ENCODE measurements at regions not wholly inside any gene's neighbourhood (a gene's known extent, or its start where the extent isn't known, plus 50 kb on each side); places are given as distances from the start of the nearest gene placed in this dataset.

DNA sequence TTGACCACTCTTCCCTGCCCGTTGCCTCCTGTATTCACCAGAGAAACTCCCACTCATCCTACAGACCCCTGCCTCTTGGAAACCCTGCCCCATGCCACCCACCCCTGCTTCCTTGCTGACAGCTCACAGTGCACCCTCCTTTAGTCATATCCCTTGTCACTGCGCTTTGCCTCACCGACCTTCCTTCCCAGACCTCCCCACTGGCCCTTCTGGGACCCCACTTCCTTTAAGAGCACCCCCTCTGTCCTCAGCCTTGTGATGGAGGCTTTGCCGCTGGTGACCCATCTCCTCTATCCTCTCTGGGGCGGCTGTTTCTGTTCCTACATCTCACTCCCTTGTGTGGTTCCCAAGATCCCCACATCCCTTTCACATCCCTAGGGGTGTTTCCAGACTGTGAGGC is 92.8 kb upstream of the ZMIZ1 start:
- Histone ChIP-seq H3K27ac (ENCODE audit: poor library complexity, severe bottlenecking) (no peak overlapping the region), H3K4me1 (ENCODE audit: insufficient read depth, poor library complexity, severe bottlenecking) (peaks cover 24% of the 10 kb centered on the region), H3K9me3 (ENCODE audit: severe bottlenecking) (no peaks in the 10 kb centered on the region), H3K36me3 (ENCODE audit: low read depth) (no peaks in the 10 kb centered on the region), H3K27me3 (ENCODE audit: insufficient read depth, poor library complexity, severe bottlenecking) (no peaks in the 10 kb centered on the region), H3K4me3 (ENCODE audit: severe bottlenecking) (no peak overlapping the region)
- ATAC-seq (ENCODE audit: low read depth), result no peak
- TF ChIP-seq, protein P1, sequence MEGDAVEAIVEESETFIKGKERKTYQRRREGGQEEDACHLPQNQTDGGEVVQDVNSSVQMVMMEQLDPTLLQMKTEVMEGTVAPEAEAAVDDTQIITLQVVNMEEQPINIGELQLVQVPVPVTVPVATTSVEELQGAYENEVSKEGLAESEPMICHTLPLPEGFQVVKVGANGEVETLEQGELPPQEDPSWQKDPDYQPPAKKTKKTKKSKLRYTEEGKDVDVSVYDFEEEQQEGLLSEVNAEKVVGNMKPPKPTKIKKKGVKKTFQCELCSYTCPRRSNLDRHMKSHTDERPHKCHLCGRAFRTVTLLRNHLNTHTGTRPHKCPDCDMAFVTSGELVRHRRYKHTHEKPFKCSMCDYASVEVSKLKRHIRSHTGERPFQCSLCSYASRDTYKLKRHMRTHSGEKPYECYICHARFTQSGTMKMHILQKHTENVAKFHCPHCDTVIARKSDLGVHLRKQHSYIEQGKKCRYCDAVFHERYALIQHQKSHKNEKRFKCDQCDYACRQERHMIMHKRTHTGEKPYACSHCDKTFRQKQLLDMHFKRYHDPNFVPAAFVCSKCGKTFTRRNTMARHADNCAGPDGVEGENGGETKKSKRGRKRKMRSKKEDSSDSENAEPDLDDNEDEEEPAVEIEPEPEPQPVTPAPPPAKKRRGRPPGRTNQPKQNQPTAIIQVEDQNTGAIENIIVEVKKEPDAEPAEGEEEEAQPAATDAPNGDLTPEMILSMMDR (IDR thresholded peaks at IDR 0.05; ENCODE audit: poor library complexity, severe bottlenecking), result no peak
- DNase-seq (ENCODE audit: low spot score), result no peak

DNA sequence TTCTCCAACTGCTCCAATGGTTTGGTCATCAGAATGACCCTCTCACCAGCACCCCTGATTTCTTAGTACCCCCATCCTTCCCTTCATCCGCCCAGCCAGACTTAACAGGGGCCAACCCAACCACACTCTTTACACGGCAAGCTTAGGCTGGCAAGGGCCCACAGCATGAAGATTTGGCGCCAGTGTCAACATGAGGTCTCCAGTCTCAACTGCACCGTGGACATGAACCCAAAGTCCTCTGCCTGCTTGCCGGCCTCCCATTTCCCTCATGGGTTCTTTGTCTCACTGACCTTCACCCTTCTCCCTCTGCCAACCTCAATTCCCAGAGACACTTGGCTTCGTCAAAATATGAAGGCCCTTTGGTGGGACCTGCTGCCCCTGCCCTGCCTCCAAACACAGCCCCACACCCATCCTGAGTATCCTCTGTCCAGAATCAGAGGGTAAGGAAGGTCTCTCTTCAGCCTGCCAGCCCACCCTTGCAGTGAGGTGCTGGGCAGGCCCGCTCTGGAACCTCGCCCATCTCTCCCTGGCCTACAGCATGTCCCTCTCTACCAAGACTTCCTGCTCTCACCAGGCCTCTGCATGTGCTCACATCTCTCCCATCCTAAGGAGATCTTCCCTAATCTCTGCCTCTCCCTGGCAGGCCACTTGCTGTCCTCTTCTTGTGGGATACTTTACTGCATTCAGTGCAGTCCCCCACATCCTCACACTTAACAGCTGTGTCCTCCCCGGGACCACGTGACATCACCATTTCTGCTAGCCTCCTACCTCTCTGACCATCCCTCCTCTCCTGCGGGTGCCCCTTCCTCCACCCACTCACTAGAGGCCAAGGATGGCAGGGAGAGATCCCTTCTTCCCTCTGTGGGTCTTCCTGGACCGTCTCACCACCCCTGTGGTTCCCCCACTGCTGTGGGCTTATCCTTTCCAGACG is 91.7 kb upstream of the ZMIZ1 start:
- Histone ChIP-seq H3K27me3 (ENCODE audit: insufficient read depth, poor library complexity, severe bottlenecking) (no peaks in the 10 kb centered on the region), H3K4me1 (ENCODE audit: insufficient read depth, poor library complexity, severe bottlenecking) (peaks cover 24% of the 10 kb centered on the region), H3K4me3 (ENCODE audit: severe bottlenecking) (no peak overlapping the region), H3K9me3 (ENCODE audit: severe bottlenecking) (no peaks in the 10 kb centered on the region), H3K27ac (ENCODE audit: poor library complexity, severe bottlenecking) (no peak overlapping the region), H3K36me3 (ENCODE audit: low read depth) (no peaks in the 10 kb centered on the region)
- TF ChIP-seq, protein P1 (IDR thresholded peaks at IDR 0.05; ENCODE audit: poor library complexity, severe bottlenecking), result no peak
- ATAC-seq (ENCODE audit: low read depth), result no peak
- DNase-seq (ENCODE audit: low spot score), result no peak

DNA sequence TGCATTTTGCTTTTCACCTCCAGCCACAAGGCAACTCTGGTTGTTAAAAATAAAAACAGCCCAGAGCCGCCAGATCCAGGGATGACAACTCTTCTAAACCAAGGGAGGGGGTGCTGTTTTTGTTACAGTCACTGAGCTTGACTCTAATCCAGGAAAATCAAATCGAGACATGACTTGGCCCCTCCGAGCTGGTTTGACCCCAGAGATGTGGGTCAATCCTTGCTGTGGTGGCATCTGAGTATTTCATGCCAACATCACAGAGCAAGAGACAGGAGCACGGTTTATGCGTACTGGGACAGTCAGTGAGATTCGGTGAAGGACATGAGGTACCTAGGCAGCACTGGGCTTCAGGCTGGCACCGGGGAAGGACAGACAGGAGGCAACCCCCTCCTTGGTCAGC is 88.8 kb upstream of the ZMIZ1 start:
- no peaks in the 10 kb centered on the region for H3K9me3 ChIP-seq (ENCODE audit: severe bottlenecking)
- no peaks in the 10 kb centered on the region for H3K36me3 ChIP-seq (ENCODE audit: low read depth)
- H3K4me3 ChIP-seq (ENCODE audit: severe bottlenecking), result no peak overlapping the region
- DNase-seq (ENCODE audit: low spot score) (no peak), ATAC-seq (ENCODE audit: low read depth) (no peak)
- no peaks in the 10 kb centered on the region for H3K27me3 ChIP-seq (ENCODE audit: insufficient read depth, poor library complexity, severe bottlenecking)
- H3K4me1 ChIP-seq (ENCODE audit: insufficient read depth, poor library complexity, severe bottlenecking), result peaks cover 5% of the 10 kb centered on the region
- TF ChIP-seq, protein P1 (IDR thresholded peaks at IDR 0.05; ENCODE audit: poor library complexity, severe bottlenecking), result no peak
- H3K27ac ChIP-seq (ENCODE audit: poor library complexity, severe bottlenecking), result no peak overlapping the region

DNA sequence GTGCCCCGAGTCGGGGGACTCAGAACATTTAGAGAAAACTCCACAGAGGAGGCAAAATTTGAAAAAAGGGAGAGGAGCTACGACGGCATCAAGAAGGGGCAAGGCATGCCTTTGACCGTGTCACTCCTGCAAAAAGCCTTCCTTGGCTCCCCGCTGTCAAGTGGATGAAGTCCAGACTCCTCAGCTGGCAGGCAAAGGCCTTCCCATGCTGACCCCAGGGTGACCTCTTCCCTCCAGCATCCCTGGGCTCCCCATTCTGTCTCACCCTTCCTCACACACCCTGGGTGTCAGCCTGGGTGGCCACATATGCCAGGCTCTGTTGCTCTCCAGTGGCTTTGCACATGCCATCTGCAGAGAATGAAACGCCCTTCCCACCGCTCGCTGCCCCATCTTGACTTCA is 88.4 kb upstream of the ZMIZ1 start:
- TF ChIP-seq, protein P1 (IDR thresholded peaks at IDR 0.05; ENCODE audit: poor library complexity, severe bottlenecking), result no peak
- no peak overlapping the region for H3K27ac ChIP-seq (ENCODE audit: poor library complexity, severe bottlenecking)
- no peak for ATAC-seq (ENCODE audit: low read depth)

DNA sequence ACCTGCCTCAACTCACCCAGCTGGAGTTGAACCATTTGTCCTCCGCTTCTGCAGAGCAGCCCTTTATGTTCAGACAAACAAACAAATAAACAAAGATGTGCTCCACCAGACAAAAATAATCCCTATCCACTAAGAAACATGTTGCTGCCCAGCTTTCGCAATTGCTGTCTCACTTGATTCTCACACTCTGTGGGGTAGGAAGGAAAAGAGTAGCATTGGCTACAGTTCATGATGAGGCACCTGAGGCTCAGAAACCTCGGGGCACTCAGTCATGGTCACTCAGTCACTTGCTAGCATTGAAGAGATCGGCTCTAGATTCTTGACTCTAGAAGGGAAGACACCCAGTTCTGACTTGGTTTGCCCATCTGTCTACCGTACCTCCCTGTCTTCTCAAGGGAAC is 88.0 kb upstream of the ZMIZ1 start:
- TF ChIP-seq, protein P1 (IDR thresholded peaks at IDR 0.05; ENCODE audit: poor library complexity, severe bottlenecking), result no peak
- H3K36me3 ChIP-seq (ENCODE audit: low read depth), result no peaks in the 10 kb centered on the region
- H3K9me3 ChIP-seq (ENCODE audit: severe bottlenecking), result no peaks in the 10 kb centered on the region
- H3K27ac ChIP-seq (ENCODE audit: poor library complexity, severe bottlenecking), result no peak overlapping the region
- H3K27me3 ChIP-seq (ENCODE audit: insufficient read depth, poor library complexity, severe bottlenecking), result no peaks in the 10 kb centered on the region
- DNase-seq (ENCODE audit: low spot score) (no peak), ATAC-seq (ENCODE audit: low read depth) (no peak)
- no peak overlapping the region for H3K4me3 ChIP-seq (ENCODE audit: severe bottlenecking)
- H3K4me1 ChIP-seq (ENCODE audit: insufficient read depth, poor library complexity, severe bottlenecking), result peaks cover 4% of the 10 kb centered on the region

More for the DNA sequence above, 88.4 kb upstream of the ZMIZ1 start:
- Histone ChIP-seq H3K9me3 (ENCODE audit: severe bottlenecking) (no peaks in the 10 kb centered on the region), H3K27me3 (ENCODE audit: insufficient read depth, poor library complexity, severe bottlenecking) (no peaks in the 10 kb centered on the region), H3K4me3 (ENCODE audit: severe bottlenecking) (no peak overlapping the region), H3K4me1 (ENCODE audit: insufficient read depth, poor library complexity, severe bottlenecking) (peaks cover 4% of the 10 kb centered on the region), H3K36me3 (ENCODE audit: low read depth) (no peaks in the 10 kb centered on the region)
- no peak for DNase-seq (ENCODE audit: low spot score)
